Neural cell (in vitro differentiated cells): ENCODE measurements at regions not wholly inside any gene's neighbourhood (a gene's known extent, or its start where the extent isn't known, plus 50 kb on each side); places are given as distances from the start of the nearest gene placed in this dataset.

Source experiments
- H2AFZ ChIP-seq: fragments of 200-600, 300-800 bp; sonication (generic), shearing (Covaris generic); 2 replicates; pipeline ENCODE4 v1.6.0; 2014; ENCODE audit warnings: low read depth, mild to moderate bottlenecking, antibody characterized with exemption, low read length, moderate library complexity
- H3F3A ChIP-seq: fragments of 200-600 bp; shearing (Covaris generic); 2 replicates; pipeline ENCODE4 v1.6.1; 2016; ENCODE audit warnings: mild to moderate bottlenecking, moderate library complexity, mixed read lengths, antibody characterized with exemption, low read length; ENCODE audit not compliant: insufficient read depth, poor library complexity, severe bottlenecking
- H3K27ac ChIP-seq: fragments of 200-600, 300-800 bp; sonication (generic), shearing (Covaris generic); 2 replicates; pipeline ENCODE4 v1.5.1; 2014; ENCODE audit warnings: mild to moderate bottlenecking, low read length, moderate library complexity
- H3K27me3 ChIP-seq: fragments of 300-800, 200-600 bp; sonication (generic), shearing (Covaris generic); 2 replicates; pipeline ENCODE4 v1.6.0; 2014; ENCODE audit warnings: mild to moderate bottlenecking, low read depth, low read length, moderate library complexity; ENCODE audit not compliant: insufficient read depth
- H3K36me3 ChIP-seq: fragments of 300-800, 200-600 bp; sonication (generic), shearing (Covaris generic); 2 replicates; pipeline ENCODE4 v1.5.1; 2014; ENCODE audit warnings: mild to moderate bottlenecking, antibody characterized with exemption, low read length, moderate library complexity; ENCODE audit not compliant: insufficient read depth
- H3K4me2 ChIP-seq: fragments of 300-800, 200-600 bp; sonication (generic), shearing (Covaris generic); 2 replicates; pipeline ENCODE4 v1.6.0; 2014; ENCODE audit warnings: mild to moderate bottlenecking, low read length
- H3K4me3 ChIP-seq: fragments of 300-800, 200-600 bp; sonication (generic), shearing (Covaris generic); 2 replicates; pipeline ENCODE4 v1.5.1; 2014; ENCODE audit warnings: mild to moderate bottlenecking, low read length, moderate library complexity
- H3K79me2 ChIP-seq: fragments of 200-600 bp; shearing (Covaris generic); replicated peaks from 2 replicates; pipeline ENCODE4 v1.6.0; 2014; ENCODE audit warnings: mild to moderate bottlenecking, low read length, moderate library complexity; ENCODE audit not compliant: insufficient read depth
- H3K9ac ChIP-seq: fragments of 300-800, 200-600 bp; sonication (generic), shearing (Covaris generic); 2 replicates; pipeline ENCODE4 v1.6.1; 2016; ENCODE audit warnings: mild to moderate bottlenecking, low read length, mixed read lengths
- H3K9me2 ChIP-seq: fragments of 200-600 bp; shearing (Covaris generic); 2 replicates; pipeline ENCODE4 v1.6.1; 2016; ENCODE audit warnings: mild to moderate bottlenecking, low read length, mixed read lengths; ENCODE audit not compliant: insufficient read depth
- H3K9me3 ChIP-seq: fragments of 200-600, 300-800 bp; sonication (generic), shearing (Covaris generic); 2 replicates; pipeline ENCODE4 v1.6.1; 2016; ENCODE audit warnings: mild to moderate bottlenecking, mixed run types, low read length, moderate library complexity, mixed read lengths
- H4K20me1 ChIP-seq: fragments of 200-600 bp; shearing (Covaris generic); 2 replicates; pipeline ENCODE4 v1.6.1; 2016; ENCODE audit warnings: mild to moderate bottlenecking, mixed run types; ENCODE audit not compliant: insufficient read depth
- EP300 ChIP-seq: fragments of 450-650 bp; conservative IDR thresholded peaks from 2 replicates; pipeline ENCODE4 v1.6.1; 2014; ENCODE audit warnings: antibody characterized with exemption, mild to moderate bottlenecking, moderate library complexity; ENCODE audit not compliant: poor library complexity, severe bottlenecking
- EZH2 ChIP-seq: fragments of 200-600, 300-800 bp; shearing (Covaris generic), sonication (generic); IDR thresholded peaks from 2 replicates; pipeline ENCODE4 v1.6.1; 2014; ENCODE audit warnings: antibody characterized with exemption, low read length, borderline replicate concordance, mild to moderate bottlenecking; ENCODE audit not compliant: insufficient read depth, poor library complexity, severe bottlenecking
- MXI1 ChIP-seq: fragments of 450-650 bp; conservative IDR thresholded peaks from 2 replicates; pipeline ENCODE4 v1.6.1; 2014; ENCODE audit warnings: antibody characterized with exemption, mild to moderate bottlenecking; ENCODE audit not compliant: poor library complexity, severe bottlenecking
- POLR2AphosphoS5 ChIP-seq: IDR thresholded peaks from 2 replicates; pipeline ENCODE4 v1.6.1; 2012
- RAD21 ChIP-seq: fragments of 450-650 bp; conservative IDR thresholded peaks from 2 replicates; pipeline ENCODE4 v1.6.1; 2014; ENCODE audit warnings: antibody characterized with exemption, mild to moderate bottlenecking, moderate library complexity
- SMC3 ChIP-seq: fragments of 450-650 bp; conservative IDR thresholded peaks from 2 replicates; pipeline ENCODE4 v1.6.1; 2014; ENCODE audit warnings: antibody characterized with exemption, mild to moderate bottlenecking, moderate library complexity; ENCODE audit not compliant: poor library complexity
- TAF1 ChIP-seq: IDR thresholded peaks from 2 replicates; pipeline ENCODE4 v1.6.1; 2012; ENCODE audit warnings: low read depth
- TF ChIP-seq, protein P1 (sequence below): IDR thresholded peaks from 2 replicates; pipeline ENCODE4 v1.6.1; 2012; ENCODE audit warnings: borderline replicate concordance
- TF ChIP-seq, protein P2 (sequence below): fragments of 450-650 bp; IDR thresholded peaks from 2 replicates; pipeline ENCODE4 v1.5.1; 2014; ENCODE audit warnings: antibody characterized with exemption, mild to moderate bottlenecking, moderate library complexity; ENCODE audit not compliant: poor library complexity, severe bottlenecking

DNA sequence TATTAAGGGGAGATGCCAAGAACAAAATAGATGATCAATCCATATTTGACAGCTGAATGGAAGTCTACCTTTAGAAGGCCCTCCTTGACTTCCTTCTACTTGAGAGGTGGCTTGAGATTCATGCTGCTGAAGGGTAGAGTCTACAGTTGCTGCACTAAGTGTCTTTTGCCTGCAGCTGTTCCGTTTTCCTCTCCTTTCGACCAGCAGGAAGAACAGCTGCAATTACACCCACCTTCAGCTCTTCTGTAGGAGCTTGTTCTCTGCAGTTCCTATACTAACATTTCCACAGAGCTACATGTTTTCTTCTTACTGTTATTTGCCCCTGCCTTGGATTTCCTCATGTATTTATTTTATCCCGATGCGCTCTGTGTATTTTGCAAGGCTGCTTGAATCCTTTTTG lies 79.1 kb downstream of the ARRDC4 start:
- H3K4me3 ChIP-seq, result no peak overlapping the region
- no peaks in the 10 kb centered on the region for H3K27me3 ChIP-seq
- no peak overlapping the region for H3K9ac ChIP-seq
- no peaks in the 10 kb centered on the region for H3K9me3 ChIP-seq
- no peak overlapping the region for H3K27ac ChIP-seq
- H4K20me1 ChIP-seq, result no peaks in the 10 kb centered on the region
- no peaks in the 10 kb centered on the region for H3K79me2 ChIP-seq
- H3F3A ChIP-seq, result no peaks in the 10 kb centered on the region
- no peaks in the 10 kb centered on the region for H3K9me2 ChIP-seq
- no peaks in the 10 kb centered on the region for H3K36me3 ChIP-seq
- TF ChIP-seq, protein P1, sequence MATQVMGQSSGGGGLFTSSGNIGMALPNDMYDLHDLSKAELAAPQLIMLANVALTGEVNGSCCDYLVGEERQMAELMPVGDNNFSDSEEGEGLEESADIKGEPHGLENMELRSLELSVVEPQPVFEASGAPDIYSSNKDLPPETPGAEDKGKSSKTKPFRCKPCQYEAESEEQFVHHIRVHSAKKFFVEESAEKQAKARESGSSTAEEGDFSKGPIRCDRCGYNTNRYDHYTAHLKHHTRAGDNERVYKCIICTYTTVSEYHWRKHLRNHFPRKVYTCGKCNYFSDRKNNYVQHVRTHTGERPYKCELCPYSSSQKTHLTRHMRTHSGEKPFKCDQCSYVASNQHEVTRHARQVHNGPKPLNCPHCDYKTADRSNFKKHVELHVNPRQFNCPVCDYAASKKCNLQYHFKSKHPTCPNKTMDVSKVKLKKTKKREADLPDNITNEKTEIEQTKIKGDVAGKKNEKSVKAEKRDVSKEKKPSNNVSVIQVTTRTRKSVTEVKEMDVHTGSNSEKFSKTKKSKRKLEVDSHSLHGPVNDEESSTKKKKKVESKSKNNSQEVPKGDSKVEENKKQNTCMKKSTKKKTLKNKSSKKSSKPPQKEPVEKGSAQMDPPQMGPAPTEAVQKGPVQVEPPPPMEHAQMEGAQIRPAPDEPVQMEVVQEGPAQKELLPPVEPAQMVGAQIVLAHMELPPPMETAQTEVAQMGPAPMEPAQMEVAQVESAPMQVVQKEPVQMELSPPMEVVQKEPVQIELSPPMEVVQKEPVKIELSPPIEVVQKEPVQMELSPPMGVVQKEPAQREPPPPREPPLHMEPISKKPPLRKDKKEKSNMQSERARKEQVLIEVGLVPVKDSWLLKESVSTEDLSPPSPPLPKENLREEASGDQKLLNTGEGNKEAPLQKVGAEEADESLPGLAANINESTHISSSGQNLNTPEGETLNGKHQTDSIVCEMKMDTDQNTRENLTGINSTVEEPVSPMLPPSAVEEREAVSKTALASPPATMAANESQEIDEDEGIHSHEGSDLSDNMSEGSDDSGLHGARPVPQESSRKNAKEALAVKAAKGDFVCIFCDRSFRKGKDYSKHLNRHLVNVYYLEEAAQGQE, result no peak
- no peak for TF ChIP-seq EZH2
- no peak overlapping the region for H2AFZ ChIP-seq
- no peak overlapping the region for H3K4me2 ChIP-seq

DNA sequence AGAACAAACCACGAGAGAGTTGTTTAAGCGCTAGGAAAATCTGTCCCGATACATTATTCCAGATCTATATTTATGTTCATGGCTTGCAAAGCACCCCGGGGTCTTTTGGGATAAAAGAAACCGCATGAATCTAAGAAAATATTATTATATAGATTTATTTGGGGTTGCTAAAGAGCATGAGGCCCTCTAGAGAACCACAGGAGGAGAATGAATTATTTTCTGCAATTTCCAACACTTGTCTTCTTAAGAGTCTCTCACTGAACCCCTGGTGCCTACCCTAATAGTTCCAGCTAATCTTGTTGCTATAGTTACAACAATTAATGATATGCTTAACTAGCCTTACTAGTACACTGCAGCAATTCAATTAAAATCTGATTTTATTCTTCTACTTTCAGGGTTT lies 79.6 kb downstream of the ARRDC4 start:
- no peak overlapping the region for H2AFZ ChIP-seq
- no peak overlapping the region for H3K4me3 ChIP-seq
- H3K9me2 ChIP-seq, result no peaks in the 10 kb centered on the region
- no peaks in the 10 kb centered on the region for H3K9me3 ChIP-seq
- no peaks in the 10 kb centered on the region for H3F3A ChIP-seq
- no peak overlapping the region for H3K27ac ChIP-seq
- H3K79me2 ChIP-seq, result no peaks in the 10 kb centered on the region
- no peaks in the 10 kb centered on the region for H3K36me3 ChIP-seq
- TF ChIP-seq SMC3 (no peak), RAD21 (no peak), TAF1 (no peak), EZH2 (no peak), MXI1 (no peak), EP300 (no peak), POLR2AphosphoS5 (no peak)
- TF ChIP-seq, protein P2, sequence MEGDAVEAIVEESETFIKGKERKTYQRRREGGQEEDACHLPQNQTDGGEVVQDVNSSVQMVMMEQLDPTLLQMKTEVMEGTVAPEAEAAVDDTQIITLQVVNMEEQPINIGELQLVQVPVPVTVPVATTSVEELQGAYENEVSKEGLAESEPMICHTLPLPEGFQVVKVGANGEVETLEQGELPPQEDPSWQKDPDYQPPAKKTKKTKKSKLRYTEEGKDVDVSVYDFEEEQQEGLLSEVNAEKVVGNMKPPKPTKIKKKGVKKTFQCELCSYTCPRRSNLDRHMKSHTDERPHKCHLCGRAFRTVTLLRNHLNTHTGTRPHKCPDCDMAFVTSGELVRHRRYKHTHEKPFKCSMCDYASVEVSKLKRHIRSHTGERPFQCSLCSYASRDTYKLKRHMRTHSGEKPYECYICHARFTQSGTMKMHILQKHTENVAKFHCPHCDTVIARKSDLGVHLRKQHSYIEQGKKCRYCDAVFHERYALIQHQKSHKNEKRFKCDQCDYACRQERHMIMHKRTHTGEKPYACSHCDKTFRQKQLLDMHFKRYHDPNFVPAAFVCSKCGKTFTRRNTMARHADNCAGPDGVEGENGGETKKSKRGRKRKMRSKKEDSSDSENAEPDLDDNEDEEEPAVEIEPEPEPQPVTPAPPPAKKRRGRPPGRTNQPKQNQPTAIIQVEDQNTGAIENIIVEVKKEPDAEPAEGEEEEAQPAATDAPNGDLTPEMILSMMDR, result no peak
- TF ChIP-seq, protein P1, result no peak
- H3K9ac ChIP-seq, result no peak overlapping the region
- H4K20me1 ChIP-seq, result no peaks in the 10 kb centered on the region
- no peak overlapping the region for H3K4me2 ChIP-seq
- H3K27me3 ChIP-seq, result no peaks in the 10 kb centered on the region
